Endothelial cell of hepatic sinusoid (primary cell): ENCODE measurements at regions not wholly inside any gene's neighbourhood (a gene's known extent, or its start where the extent isn't known, plus 50 kb on each side); places are given as distances from the start of the nearest gene placed in this dataset.
"Not testable (repeated sequence)": the region's sequence is repeated elsewhere in the genome, so short reads cannot be mapped to it uniquely, and the experiment has no call there.

Source experiments
- in situ Hi-C: cut with HindIII; loops from 2 replicates; pipeline ENCODE4 v1.10.0; 2017; ENCODE audit warnings: low sequenced_read_pairs

GRCh38 chr5:125225424-125225823 lies 479.0 kb upstream of the ZNF608 start:
- in situ Hi-C loops: loop anchor here (5.0 kb wide), 1 partner anchor 33 kb away; no protein-coding TSS in a partner anchor

- in situ Hi-C loops: loop anchor here (5.0 kb wide), 1 partner anchor 35 kb away; no protein-coding TSS in a partner anchor
Measured at GRCh38 chr5:125226825-125227224, 480.4 kb upstream of the ZNF608 start.

DNA sequence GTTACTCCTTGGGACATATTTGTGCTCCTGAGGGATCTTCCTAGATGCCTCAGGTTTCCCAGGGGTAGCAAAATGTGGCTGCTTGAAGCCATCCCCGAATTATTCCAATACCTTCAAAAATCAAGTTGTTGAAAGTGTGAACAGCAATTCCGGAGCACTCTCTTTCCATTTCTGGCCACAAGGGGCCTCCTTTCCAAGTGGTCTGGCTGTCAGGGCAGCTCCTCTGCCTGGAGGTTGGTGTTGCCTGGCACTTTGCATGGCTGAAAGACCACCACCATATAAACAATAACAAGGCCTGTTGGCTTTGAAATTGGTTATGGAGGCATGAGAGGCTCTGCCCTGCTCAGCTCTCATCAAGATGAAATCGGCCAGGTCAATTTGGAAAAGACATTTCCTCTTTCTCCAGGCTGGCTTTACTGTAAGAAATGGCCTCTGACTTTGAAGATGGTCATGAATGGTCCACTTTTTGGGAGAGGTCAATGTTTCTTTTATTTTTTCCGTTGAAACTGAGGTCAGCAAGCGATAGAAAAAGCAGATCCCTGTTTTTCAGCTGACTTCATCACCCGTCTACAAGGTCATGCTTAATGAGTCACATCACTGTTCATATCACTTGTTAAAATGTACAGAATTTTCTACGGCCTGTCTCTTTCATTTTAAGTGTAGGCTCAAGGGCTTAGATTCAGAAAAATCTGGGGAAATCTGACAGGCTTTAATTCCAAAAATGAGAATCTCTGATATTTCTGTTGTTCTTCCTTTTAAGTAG lies 481.1 kb upstream of the ZNF608 start:
- in situ Hi-C loops: loop anchor here (5.0 kb wide), 1 partner anchor 35 kb away; no protein-coding TSS in a partner anchor

DNA sequence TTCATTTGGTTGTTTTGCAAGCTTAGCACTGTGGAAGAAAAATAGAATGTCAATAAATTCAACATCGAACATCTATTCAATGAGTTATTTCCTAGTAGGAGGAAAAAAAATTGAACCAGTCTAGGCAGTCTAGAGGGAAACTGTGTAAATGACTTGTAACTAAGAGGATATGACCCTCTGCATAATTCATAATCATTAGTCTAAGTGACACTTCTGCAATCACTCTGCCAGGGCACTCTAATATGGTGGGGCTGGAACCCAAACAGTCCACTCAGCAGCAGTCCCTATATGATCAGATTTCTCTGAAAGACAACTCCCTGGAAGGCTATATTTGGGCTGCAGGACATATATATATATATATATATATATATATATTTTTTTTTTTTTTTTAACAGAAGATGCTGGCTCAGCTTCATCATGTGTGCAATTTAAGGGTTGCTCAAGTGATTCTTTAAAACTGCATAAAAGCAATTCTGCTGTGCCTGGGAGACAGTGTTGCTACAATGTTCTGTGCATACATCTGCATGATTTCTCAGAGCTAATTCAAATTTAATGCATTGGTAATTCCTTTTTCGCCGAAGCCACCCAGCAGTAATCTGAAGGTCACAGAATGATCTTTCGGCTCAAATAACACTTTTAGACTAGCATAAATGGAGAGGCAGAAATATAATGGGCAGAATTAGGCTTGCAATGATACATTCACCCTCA lies 482.1 kb upstream of the ZNF608 start:
- in situ Hi-C loops: loop anchor here (5.0 kb wide), 1 partner anchor 36 kb away; no protein-coding TSS in a partner anchor

DNA sequence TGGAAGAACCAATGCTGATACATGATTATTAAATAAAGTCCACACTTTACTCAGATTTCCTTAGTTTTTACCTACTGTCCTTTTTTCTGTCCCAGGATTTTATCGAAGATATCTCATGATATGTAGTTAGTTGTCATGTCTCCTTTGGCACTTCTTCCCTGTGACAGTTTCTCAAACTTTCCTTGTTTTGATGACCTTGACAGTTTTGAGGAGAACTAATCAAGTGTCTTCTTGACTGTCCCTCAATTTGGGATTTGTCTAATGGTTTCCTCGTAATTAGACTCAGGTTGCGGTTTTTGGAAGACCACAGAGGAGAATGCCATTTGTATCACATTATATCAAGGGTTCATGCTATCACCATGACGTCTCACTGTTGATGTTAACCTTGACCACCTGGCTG lies 483.1 kb upstream of the ZNF608 start:
- in situ Hi-C loops: loop anchor here (5.0 kb wide), 1 partner anchor 37 kb away; no protein-coding TSS in a partner anchor

DNA sequence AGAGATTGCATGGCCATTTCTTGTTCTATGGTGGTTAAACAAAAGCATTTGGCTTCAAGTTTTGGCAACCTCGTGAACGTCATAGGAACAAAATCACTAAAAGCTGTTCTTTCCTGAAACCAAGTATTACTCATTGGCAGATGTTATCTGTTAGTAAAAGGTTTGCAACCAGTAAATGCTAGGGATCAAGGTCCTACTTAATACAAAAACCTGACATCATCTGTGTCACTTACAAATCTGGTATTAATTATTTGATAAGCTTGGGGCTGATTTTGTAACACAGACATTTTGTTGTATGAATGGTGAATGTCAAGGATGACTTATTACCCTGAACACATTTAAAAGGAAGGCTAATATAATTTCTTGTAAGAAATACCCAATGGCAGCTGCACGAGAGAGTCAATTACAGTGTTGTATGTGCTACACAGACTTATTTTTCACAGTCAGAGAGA lies 486.4 kb upstream of the ZNF608 start:
- in situ Hi-C loops: no loop called here

DNA sequence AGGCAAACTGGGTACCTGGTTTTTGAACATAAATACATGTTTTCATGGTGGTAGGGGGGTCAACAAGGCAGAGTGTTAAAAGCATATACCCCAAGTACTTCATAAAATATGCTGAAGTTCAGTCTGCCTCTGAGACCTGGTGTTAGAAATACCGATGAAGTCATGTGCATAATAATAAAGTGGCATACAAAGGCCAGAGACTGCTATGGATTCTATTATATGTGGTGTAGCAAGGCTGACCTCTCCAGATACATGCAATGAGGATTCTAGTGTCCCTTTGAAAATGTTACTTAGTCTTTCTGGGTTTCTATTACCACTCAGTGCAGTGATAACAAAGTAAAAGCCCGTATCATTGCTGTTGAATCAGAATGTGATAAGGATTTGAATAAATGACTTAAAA lies 487.5 kb upstream of the ZNF608 start:
- in situ Hi-C loops: no loop called here

DNA sequence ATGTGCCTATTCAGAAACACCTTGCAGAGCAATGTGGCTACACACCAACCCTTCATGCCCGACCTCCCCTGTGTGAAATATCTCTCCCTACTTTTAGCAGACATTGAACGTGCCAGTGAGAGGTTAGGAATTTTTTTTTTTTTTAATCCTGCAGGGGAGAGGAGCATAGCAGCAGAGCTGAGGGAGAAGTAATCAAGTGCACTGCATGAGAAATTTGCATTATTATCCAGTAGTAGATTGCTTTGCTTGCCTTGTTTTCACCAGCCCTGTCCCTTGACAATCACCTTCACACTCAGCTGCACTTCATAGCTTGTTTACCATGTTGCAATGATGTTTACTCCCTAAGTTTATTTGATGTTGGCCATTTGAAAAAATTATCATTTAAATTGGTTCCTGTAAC lies 489.6 kb upstream of the ZNF608 start:
- in situ Hi-C loops: no loop called here

DNA sequence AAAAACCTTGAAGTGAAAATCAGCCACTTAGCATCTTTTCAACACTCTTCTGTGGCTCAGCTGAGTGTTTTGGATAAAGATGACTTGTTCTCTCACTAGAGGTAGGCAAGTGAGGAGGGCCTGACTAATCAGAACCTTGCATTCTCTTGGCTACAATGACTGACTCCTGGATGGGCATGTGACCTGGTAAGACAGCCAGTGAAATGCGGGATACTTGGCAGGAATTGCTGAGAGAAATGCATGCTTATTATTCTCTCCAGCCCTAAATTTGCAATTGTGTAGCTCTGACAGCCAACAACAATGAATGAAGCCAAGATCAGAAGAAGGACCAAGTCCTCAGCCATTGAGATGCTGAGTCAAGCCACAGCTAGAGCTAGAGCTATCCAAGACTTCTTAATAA lies 490.5 kb upstream of the ZNF608 start:
- in situ Hi-C loops: no loop called here

GRCh38 chr5:125244531-125244930 lies 498.1 kb upstream of the ZNF608 start:
- in situ Hi-C loops: no loop called here

DNA sequence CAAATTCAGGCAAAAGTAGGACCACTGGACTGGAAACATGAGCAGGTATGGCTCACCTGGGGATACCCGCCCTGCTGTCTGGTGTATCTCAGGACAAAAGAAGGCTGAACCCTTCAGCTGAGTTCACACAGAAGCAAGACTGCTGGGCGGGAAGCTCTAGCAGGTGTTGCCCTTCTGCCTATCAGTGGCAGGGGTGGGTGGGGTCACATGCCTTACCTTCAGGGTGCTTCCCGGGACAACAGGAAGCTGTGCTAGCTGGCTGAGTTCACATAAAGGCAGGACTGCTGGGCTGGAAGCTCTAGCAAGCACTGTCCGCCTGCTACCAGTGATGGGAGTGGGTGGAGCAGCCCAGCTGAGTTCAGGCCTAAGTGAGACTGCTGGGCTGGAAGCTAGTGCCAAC lies 498.8 kb upstream of the ZNF608 start:
- in situ Hi-C loops: no loop called here

GRCh38 chr5:125249400-125249799 lies 503.0 kb upstream of the ZNF608 start:
- in situ Hi-C loops: no loop called here

- in situ Hi-C loops: no loop called here
Measured at GRCh38 chr5:125251703-125252102, 505.3 kb upstream of the ZNF608 start.

GRCh38 chr5:125253634-125254033 lies 507.2 kb upstream of the ZNF608 start:
- in situ Hi-C loops: not testable (repeated sequence)

DNA sequence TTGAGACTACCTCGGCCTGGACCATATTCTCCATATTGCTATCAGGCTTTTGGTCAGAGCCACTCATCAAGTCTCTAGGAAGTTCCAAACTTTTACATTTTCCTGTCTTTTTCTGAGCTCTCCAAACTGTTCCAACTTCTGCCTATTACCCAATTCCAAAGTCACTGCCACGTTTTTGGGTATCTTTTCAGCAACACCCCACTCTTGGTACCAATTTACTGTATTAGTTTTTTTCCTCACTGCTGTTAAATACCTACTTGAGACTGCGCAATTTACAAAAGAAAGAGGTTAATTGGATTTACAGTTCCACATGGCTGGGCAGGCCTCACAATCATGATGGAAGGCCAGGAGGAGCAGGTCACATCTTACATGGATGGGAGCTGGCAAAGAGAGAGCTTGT lies 507.8 kb upstream of the ZNF608 start:
- in situ Hi-C loops: no loop called here

- in situ Hi-C loops: no loop called here
Measured at GRCh38 chr5:125256296-125256695, 509.9 kb upstream of the ZNF608 start.

DNA sequence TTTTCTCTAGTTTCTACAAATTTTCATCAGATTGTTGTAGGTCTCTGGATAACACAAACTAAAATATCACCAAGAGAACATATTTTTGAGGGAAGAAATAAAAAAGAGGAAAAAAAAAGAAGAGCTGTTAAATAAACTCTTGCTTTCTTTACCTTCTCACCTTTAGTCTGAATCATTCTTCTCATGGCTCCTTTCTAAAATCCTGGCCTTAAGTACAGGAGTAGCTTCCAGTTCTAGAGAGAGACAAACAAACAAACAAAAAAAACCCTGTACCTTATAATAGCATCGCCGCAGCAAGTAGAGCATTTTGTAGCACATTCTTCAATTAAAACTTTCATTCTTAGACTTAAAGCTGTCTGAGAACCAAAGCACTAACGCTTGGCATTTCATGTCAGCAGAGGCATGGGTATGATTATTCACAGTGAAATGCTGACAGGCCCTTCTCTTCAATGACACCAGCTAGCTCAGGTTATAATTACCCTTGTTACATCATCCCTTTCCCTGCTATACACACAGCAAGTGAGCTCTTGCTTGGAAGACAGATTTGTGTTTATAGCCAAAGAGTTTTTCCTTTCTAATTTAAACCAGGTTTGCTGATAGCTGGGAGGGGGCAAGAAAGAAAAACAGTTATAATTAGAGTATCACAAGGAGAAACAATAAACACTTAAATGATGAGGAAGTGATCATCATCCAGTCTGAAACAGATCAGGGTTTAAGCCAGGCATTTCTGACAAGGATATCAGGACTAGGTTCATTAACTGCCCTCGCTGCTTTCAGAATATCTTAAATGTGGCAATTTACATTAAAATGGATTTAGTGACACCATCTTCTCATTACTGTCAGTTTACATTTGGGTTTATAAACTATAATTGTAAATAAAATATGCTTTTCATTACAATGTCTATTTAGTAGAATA lies 510.9 kb upstream of the ZNF608 start:
- in situ Hi-C loops: no loop called here

GRCh38 chr5:125257997-125258396 lies 511.6 kb upstream of the ZNF608 start:
- in situ Hi-C loops: no loop called here

DNA sequence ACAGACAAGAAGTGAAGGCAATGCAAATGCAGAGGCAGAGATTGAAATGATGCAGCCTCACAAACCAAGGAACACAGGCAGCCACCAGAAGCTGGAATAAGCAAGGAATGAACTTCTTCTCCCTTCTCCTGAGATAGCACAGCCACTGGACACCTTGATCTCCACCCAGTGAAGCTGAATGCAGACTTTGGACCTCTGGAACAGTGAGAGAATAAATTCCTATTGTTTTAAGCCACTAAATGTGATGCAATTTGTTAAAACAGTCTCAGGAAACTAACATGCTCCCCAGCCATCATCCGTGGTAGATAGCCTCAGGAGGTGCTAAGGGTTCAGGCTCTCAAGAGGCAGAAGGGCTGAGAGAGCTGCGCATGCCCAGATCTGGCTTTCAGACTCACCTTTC lies 512.2 kb upstream of the ZNF608 start:
- in situ Hi-C loops: no loop called here

- in situ Hi-C loops: no loop called here
Measured at GRCh38 chr5:125261505-125262250, 515.2 kb upstream of the ZNF608 start.
